SJSA1 (cell line): ENCODE measurements at regions not wholly inside any gene's neighbourhood (a gene's known extent, or its start where the extent isn't known, plus 50 kb on each side); places are given as distances from the start of the nearest gene placed in this dataset.

Experiments
- DNase-seq, 2 experiments: peaks; one replicate each; pipeline ENCODE4 v3.0.0-alpha.2; 2015 to 2020; ENCODE audit warnings: low spot score in 2 of 2, low read depth in 1 of 2
- H3K27ac ChIP-seq: fragments of 250-450 bp; sonication (Bioruptor Pico); 2 replicates; pipeline ENCODE4 v1.5.1; 2020; ENCODE audit warnings: mild to moderate bottlenecking, moderate library complexity
- H3K27me3 ChIP-seq: fragments of 250-450 bp; sonication (Bioruptor Pico); replicated peaks from 2 replicates; pipeline ENCODE4 v1.5.1; 2020; ENCODE audit warnings: mild to moderate bottlenecking, moderate library complexity
- H3K36me3 ChIP-seq: fragments of 250-450 bp; sonication (Bioruptor Pico); 2 replicates; pipeline ENCODE4 v1.5.1; 2020; ENCODE audit warnings: mild to moderate bottlenecking
- H3K4me1 ChIP-seq: fragments of 250-450 bp; sonication (Bioruptor Pico); replicated peaks from 2 replicates; pipeline ENCODE4 v1.6.1; 2021; ENCODE audit warnings: mild to moderate bottlenecking
- H3K4me3 ChIP-seq: fragments of 250-450 bp; sonication (Bioruptor Pico); 2 replicates; pipeline ENCODE4 v1.5.1; 2020; ENCODE audit warnings: mild to moderate bottlenecking
- H3K9me3 ChIP-seq: fragments of 250-450 bp; sonication (Bioruptor Pico); replicated peaks from 2 replicates; pipeline ENCODE4 v1.5.1; 2020; ENCODE audit warnings: mild to moderate bottlenecking

- no peaks in the 10 kb centered on the region for H3K36me3 ChIP-seq
- no peaks in the 10 kb centered on the region for H3K27me3 ChIP-seq
- DNase-seq, result no peak
These were observed 512.8 kb upstream of the SLC8A1 start for GRCh38 chr2:40964509-40965250.

GRCh38 chr2:40967451-40967850 is 515.6 kb upstream of the SLC8A1 start:
- Histone ChIP-seq H3K9me3 (no peaks in the 10 kb centered on the region), H3K27ac (no peak overlapping the region), H3K27me3 (no peaks in the 10 kb centered on the region), H3K36me3 (no peaks in the 10 kb centered on the region), H3K4me1 (no peaks in the 10 kb centered on the region), H3K4me3 (no peak overlapping the region)
- DNase-seq, result no peak

More at GRCh38 chr2:40964509-40965250, 512.8 kb upstream of the SLC8A1 start:
- Histone ChIP-seq H3K9me3 (no peaks in the 10 kb centered on the region), H3K4me3 (no peak overlapping the region), H3K27ac (no peak overlapping the region), H3K4me1 (no peaks in the 10 kb centered on the region)

- DNase-seq, result no peak
- H3K9me3 ChIP-seq, result no peaks in the 10 kb centered on the region
- no peak overlapping the region for H3K4me3 ChIP-seq
- H3K27ac ChIP-seq, result no peak overlapping the region
- H3K36me3 ChIP-seq, result no peaks in the 10 kb centered on the region
- no peaks in the 10 kb centered on the region for H3K4me1 ChIP-seq
- no peaks in the 10 kb centered on the region for H3K27me3 ChIP-seq
These were observed 523.3 kb upstream of the SLC8A1 start for GRCh38 chr2:40975151-40975550.

- no peak overlapping the region for H3K27ac ChIP-seq
- no peak for DNase-seq
- no peaks in the 10 kb centered on the region for H3K9me3 ChIP-seq
- H3K36me3 ChIP-seq, result no peaks in the 10 kb centered on the region
- H3K4me1 ChIP-seq, result no peaks in the 10 kb centered on the region
- H3K27me3 ChIP-seq, result no peaks in the 10 kb centered on the region; the same call in 1 of the 2 replicates
- no peak overlapping the region for H3K4me3 ChIP-seq
These were observed 545.5 kb upstream of the SLC8A1 start for GRCh38 chr2:40997362-40997761.

GRCh38 chr2:41000374-41000773 is 548.5 kb upstream of the SLC8A1 start:
- no peaks in the 10 kb centered on the region; the same call in 1 of the 2 replicates for H3K27me3 ChIP-seq
- H3K4me1 ChIP-seq, result no peaks in the 10 kb centered on the region
- H3K36me3 ChIP-seq, result no peaks in the 10 kb centered on the region
- H3K27ac ChIP-seq, result no peak overlapping the region
- H3K9me3 ChIP-seq, result no peaks in the 10 kb centered on the region
- no peak overlapping the region for H3K4me3 ChIP-seq
- DNase-seq, result no peak

GRCh38 chr2:41000906-41001305 is 549.0 kb upstream of the SLC8A1 start:
- no peak for DNase-seq
- Histone ChIP-seq H3K4me1 (no peaks in the 10 kb centered on the region), H3K9me3 (no peaks in the 10 kb centered on the region), H3K4me3 (no peak overlapping the region), H3K27me3 (no peaks in the 10 kb centered on the region; the same call in 1 of the 2 replicates), H3K36me3 (no peaks in the 10 kb centered on the region), H3K27ac (no peak overlapping the region)

GRCh38 chr2:41004700-41005099 is 552.8 kb upstream of the SLC8A1 start:
- Histone ChIP-seq H3K36me3 (no peaks in the 10 kb centered on the region), H3K27me3 (no peaks in the 10 kb centered on the region), H3K27ac (no peak overlapping the region), H3K4me3 (no peak overlapping the region), H3K9me3 (no peaks in the 10 kb centered on the region), H3K4me1 (no peaks in the 10 kb centered on the region)
- DNase-seq, result no peak

GRCh38 chr2:41020358-41020757 is 568.5 kb upstream of the SLC8A1 start:
- H3K27ac ChIP-seq, result no peak overlapping the region
- H3K4me1 ChIP-seq, result no peaks in the 10 kb centered on the region
- no peak overlapping the region for H3K4me3 ChIP-seq
- peaks cover 2% of the 10 kb centered on the region; the same call in 1 of the 2 replicates for H3K27me3 ChIP-seq
- DNase-seq, result no peak
- no peaks in the 10 kb centered on the region for H3K9me3 ChIP-seq
- no peaks in the 10 kb centered on the region for H3K36me3 ChIP-seq

- no peak for DNase-seq
- Histone ChIP-seq H3K4me3 (no peak overlapping the region), H3K36me3 (no peaks in the 10 kb centered on the region), H3K27ac (no peak overlapping the region), H3K9me3 (no peaks in the 10 kb centered on the region), H3K27me3 (peaks cover 2% of the 10 kb centered on the region; the same call in 1 of the 2 replicates), H3K4me1 (no peaks in the 10 kb centered on the region)
These were observed 572.9 kb upstream of the SLC8A1 start for GRCh38 chr2:41024816-41025215.

- Histone ChIP-seq H3K4me1 (no peaks in the 10 kb centered on the region), H3K9me3 (no peaks in the 10 kb centered on the region), H3K36me3 (no peaks in the 10 kb centered on the region), H3K27ac (no peak overlapping the region), H3K4me3 (no peak overlapping the region), H3K27me3 (no peaks in the 10 kb centered on the region; the same call in 1 of the 2 replicates)
- DNase-seq, result no peak
These were observed 574.7 kb upstream of the SLC8A1 start for GRCh38 chr2:41026613-41027012.

GRCh38 chr2:41027095-41027494 is 575.2 kb upstream of the SLC8A1 start:
- Histone ChIP-seq H3K36me3 (no peaks in the 10 kb centered on the region), H3K27ac (no peak overlapping the region), H3K27me3 (no peaks in the 10 kb centered on the region; the same call in 1 of the 2 replicates), H3K4me3 (no peak overlapping the region), H3K9me3 (no peaks in the 10 kb centered on the region), H3K4me1 (no peaks in the 10 kb centered on the region)
- DNase-seq, result no peak

GRCh38 chr2:41031282-41031681 is 579.4 kb upstream of the SLC8A1 start:
- DNase-seq, result no peak

GRCh38 chr2:41032715-41033114 is 580.8 kb upstream of the SLC8A1 start:
- no peak for DNase-seq
- Histone ChIP-seq H3K9me3 (no peaks in the 10 kb centered on the region), H3K27ac (no peak overlapping the region), H3K4me3 (no peak overlapping the region), H3K27me3 (no peaks in the 10 kb centered on the region; the same call in 1 of the 2 replicates), H3K4me1 (no peaks in the 10 kb centered on the region), H3K36me3 (no peaks in the 10 kb centered on the region)

More at GRCh38 chr2:41031282-41031681, 579.4 kb upstream of the SLC8A1 start:
- Histone ChIP-seq H3K36me3 (no peaks in the 10 kb centered on the region), H3K27ac (no peak overlapping the region), H3K4me3 (no peak overlapping the region), H3K27me3 (no peaks in the 10 kb centered on the region; the same call in 1 of the 2 replicates), H3K4me1 (no peaks in the 10 kb centered on the region), H3K9me3 (no peaks in the 10 kb centered on the region)

GRCh38 chr2:41033127-41033526 is 581.2 kb upstream of the SLC8A1 start:
- no peak for DNase-seq

More at GRCh38 chr2:41033127-41033526, 581.2 kb upstream of the SLC8A1 start:
- H3K4me1 ChIP-seq, result no peaks in the 10 kb centered on the region
- no peak overlapping the region for H3K27ac ChIP-seq
- no peaks in the 10 kb centered on the region; the same call in 1 of the 2 replicates for H3K27me3 ChIP-seq
- H3K9me3 ChIP-seq, result no peaks in the 10 kb centered on the region
- H3K36me3 ChIP-seq, result no peaks in the 10 kb centered on the region
- H3K4me3 ChIP-seq, result no peak overlapping the region
